ENCODE measurements at regions not wholly inside any gene's neighbourhood (a gene's known extent, or its start where the extent isn't known, plus 50 kb on each side); places are given as distances from the start of the nearest gene placed in this dataset.

DNA sequence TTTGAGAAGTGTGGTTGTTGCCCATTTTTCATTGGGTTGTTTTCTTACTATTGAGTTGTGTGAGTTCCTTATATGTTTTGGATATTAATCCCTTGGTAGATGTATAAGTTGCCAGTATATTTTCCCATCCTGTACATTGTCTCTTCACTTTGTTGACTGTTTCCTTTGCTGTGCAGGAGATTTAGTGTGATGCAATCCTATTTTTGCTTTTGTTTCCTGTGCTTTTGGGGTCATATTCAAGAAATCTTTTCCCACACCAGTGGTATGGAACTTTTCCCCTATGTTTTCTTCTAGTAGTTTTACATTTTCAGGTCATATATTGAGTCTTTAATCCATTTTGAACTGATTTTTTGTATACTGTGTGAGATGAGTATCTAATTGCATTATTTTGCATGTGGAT lies 92.8 kb downstream of the PTHLH start:
- no peak for TF ChIP-seq POLR2A (IDR thresholded peaks at IDR 0.05)
- no peak for TF ChIP-seq CTCF (IDR thresholded peaks at IDR 0.05)
